DND-41 (cell line): ENCODE measurements at regions not wholly inside any gene's neighbourhood (a gene's known extent, or its start where the extent isn't known, plus 50 kb on each side); places are given as distances from the start of the nearest gene placed in this dataset.
"Not testable (repeated sequence)": the region's sequence is repeated elsewhere in the genome, so short reads cannot be mapped to it uniquely, and the experiment has no call there.

Experiments used
- ATAC-seq: fragments of 200-7000 bp; cut with Tn5 transposase; 3 replicates; pipeline ENCODE4 v1.9.1; 2021; ENCODE audit warnings: low read depth; ENCODE audit not compliant: insufficient read depth
- DNase-seq: peaks from one replicate; pipeline ENCODE4 v3.0.0-alpha.2; 2020
- H2AFZ ChIP-seq: 2 replicates; pipeline ENCODE4 v1.6.0; 2012; ENCODE audit warnings: low read depth, low read length
- H3K27ac ChIP-seq: 2 replicates; pipeline ENCODE4 v1.5.1; 2012; ENCODE audit warnings: low read length, inconsistent platforms
- H3K27me3 ChIP-seq: fragments of 200-600 bp; sonication (generic); 2 replicates; pipeline ENCODE4 v1.6.0; 2012; ENCODE audit warnings: low read length, mild to moderate bottlenecking, inconsistent platforms; ENCODE audit not compliant: insufficient read depth, poor library complexity
- H3K36me3 ChIP-seq: 2 replicates; pipeline ENCODE4 v1.5.1; 2012; ENCODE audit warnings: low read length, inconsistent platforms; ENCODE audit not compliant: insufficient read depth
- H3K4me1 ChIP-seq: 2 replicates; pipeline ENCODE4 v1.5.1; 2012; ENCODE audit warnings: mild to moderate bottlenecking, low read length; ENCODE audit not compliant: insufficient read depth
- H3K4me2 ChIP-seq: 2 replicates; pipeline ENCODE4 v1.6.0; 2012; ENCODE audit warnings: mild to moderate bottlenecking, moderate library complexity, low read length, inconsistent platforms; ENCODE audit not compliant: insufficient read depth
- H3K4me3 ChIP-seq, 2 experiments: fragments of 200-600 bp in 1 of 2; shearing (Covaris generic) in 1 of 2; 2 replicates each; pipeline ENCODE4 v1.5.1; 2012 to 2016; ENCODE audit warnings: inconsistent platforms in 2 of 2, low read length in 2 of 2, mild to moderate bottlenecking in 2 of 2, low read depth in 1 of 2, moderate library complexity in 1 of 2
- H3K79me2 ChIP-seq: 2 replicates; pipeline ENCODE4 v1.6.0; 2012; ENCODE audit warnings: low read length, inconsistent platforms; ENCODE audit not compliant: insufficient read depth
- H3K9ac ChIP-seq: 2 replicates; pipeline ENCODE4 v1.6.0; 2012; ENCODE audit warnings: low read depth, mild to moderate bottlenecking, inconsistent platforms, low read length, moderate library complexity
- H3K9me3 ChIP-seq: 2 replicates; pipeline ENCODE4 v1.5.1; 2012; ENCODE audit warnings: low read length, moderate library complexity, mild to moderate bottlenecking, inconsistent platforms; ENCODE audit not compliant: insufficient read depth, severe bottlenecking
- H4K20me1 ChIP-seq: 2 replicates; pipeline ENCODE4 v1.6.0; 2012; ENCODE audit warnings: low read length; ENCODE audit not compliant: insufficient read depth
- EZH2 ChIP-seq: IDR thresholded peaks from 3 replicates; pipeline ENCODE4 v1.6.1; 2012; ENCODE audit warnings: borderline replicate concordance, low read depth, mild to moderate bottlenecking, moderate library complexity, low read length, inconsistent platforms; ENCODE audit not compliant: severe bottlenecking
- TF ChIP-seq, protein P1 (sequence below): IDR thresholded peaks from 2 replicates; pipeline ENCODE4 v1.5.1; 2012; ENCODE audit warnings: borderline replicate concordance, low read length, moderate library complexity, mild to moderate bottlenecking; ENCODE audit not compliant: poor library complexity, severe bottlenecking; ENCODE audit errors: extremely low read depth

- H2AFZ ChIP-seq, result no peak overlapping the region
- TF ChIP-seq, protein P1, sequence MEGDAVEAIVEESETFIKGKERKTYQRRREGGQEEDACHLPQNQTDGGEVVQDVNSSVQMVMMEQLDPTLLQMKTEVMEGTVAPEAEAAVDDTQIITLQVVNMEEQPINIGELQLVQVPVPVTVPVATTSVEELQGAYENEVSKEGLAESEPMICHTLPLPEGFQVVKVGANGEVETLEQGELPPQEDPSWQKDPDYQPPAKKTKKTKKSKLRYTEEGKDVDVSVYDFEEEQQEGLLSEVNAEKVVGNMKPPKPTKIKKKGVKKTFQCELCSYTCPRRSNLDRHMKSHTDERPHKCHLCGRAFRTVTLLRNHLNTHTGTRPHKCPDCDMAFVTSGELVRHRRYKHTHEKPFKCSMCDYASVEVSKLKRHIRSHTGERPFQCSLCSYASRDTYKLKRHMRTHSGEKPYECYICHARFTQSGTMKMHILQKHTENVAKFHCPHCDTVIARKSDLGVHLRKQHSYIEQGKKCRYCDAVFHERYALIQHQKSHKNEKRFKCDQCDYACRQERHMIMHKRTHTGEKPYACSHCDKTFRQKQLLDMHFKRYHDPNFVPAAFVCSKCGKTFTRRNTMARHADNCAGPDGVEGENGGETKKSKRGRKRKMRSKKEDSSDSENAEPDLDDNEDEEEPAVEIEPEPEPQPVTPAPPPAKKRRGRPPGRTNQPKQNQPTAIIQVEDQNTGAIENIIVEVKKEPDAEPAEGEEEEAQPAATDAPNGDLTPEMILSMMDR, result no peak
- no peak for TF ChIP-seq EZH2
- H3K27me3 ChIP-seq, result no peaks in the 10 kb centered on the region
Measured at GRCh38 chr1:60841116-60842046, 241.0 kb upstream of the NFIA start.

DNA sequence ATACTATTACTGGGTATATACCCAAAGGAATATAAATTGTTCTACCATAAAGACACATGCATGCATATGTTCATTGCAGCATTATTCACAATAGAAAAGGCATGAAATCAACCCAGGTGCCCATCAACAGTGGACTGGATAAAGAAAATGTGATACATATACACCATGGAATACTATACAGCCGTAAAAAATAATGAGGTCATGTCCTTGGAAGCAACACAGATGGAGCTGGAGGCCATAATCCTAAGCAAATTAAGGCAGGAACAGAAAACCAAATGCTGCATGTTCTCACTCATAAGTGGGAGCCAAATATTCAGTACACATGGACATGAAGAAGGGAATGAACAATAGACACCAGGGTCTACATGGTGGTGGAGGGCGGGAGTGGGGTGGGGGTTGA is 241.9 kb upstream of the NFIA start:
- not testable (repeated sequence) for H3K4me1 ChIP-seq, H4K20me1 ChIP-seq, H3K9ac ChIP-seq, H3K36me3 ChIP-seq, H3K27ac ChIP-seq, H3K27me3 ChIP-seq, DNase-seq, H3K4me3 ChIP-seq, ATAC-seq, H3K79me2 ChIP-seq, H3K9me3 ChIP-seq, H3K4me2 ChIP-seq, H2AFZ ChIP-seq

More at GRCh38 chr1:60841116-60842046, 241.0 kb upstream of the NFIA start:
- Histone ChIP-seq H3K4me1 (no peaks in the 10 kb centered on the region), H3K4me2 (no peak overlapping the region), H3K36me3 (no peaks in the 10 kb centered on the region), H3K9ac (no peak overlapping the region), H3K27ac (no peak overlapping the region), H3K9me3 (no peaks in the 10 kb centered on the region), H3K4me3 (no peak overlapping the region), H3K79me2 (no peaks in the 10 kb centered on the region), H4K20me1 (no peaks in the 10 kb centered on the region)
- DNase-seq (no peak), ATAC-seq (no peak)

DNA sequence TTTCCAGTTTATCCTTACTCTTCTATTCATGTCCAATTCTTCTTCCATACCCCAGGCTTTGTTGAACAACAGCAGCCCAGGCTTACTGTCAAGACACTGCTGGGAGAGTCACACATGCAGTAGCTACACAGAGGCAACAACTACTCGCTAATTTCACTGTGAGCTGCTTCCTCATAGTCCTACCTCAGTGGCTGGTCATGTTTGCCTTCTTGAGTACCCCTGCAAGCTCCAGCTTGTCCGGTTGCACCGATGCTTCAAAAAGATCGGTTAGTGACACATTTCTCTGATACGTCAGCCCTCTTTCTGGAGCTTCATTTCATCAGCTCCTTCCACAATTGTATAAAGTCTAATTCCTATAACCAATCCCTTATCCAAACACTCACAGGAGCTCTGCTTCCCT is 246.7 kb upstream of the NFIA start:
- DNase-seq (no peak), ATAC-seq (no peak)
- H3K79me2 ChIP-seq, result no peaks in the 10 kb centered on the region
- no peak overlapping the region for H3K9ac ChIP-seq
- H3K27ac ChIP-seq, result no peak overlapping the region
- no peak overlapping the region for H2AFZ ChIP-seq
- no peak overlapping the region for H3K4me2 ChIP-seq
- H3K9me3 ChIP-seq, result no peaks in the 10 kb centered on the region
- H3K4me1 ChIP-seq, result no peaks in the 10 kb centered on the region
- no peak overlapping the region for H3K4me3 ChIP-seq
- no peak for TF ChIP-seq EZH2
- TF ChIP-seq, protein P1, result no peak
- peaks cover 3% of the 10 kb centered on the region for H3K27me3 ChIP-seq
- H4K20me1 ChIP-seq, result no peaks in the 10 kb centered on the region
- no peaks in the 10 kb centered on the region for H3K36me3 ChIP-seq

- Histone ChIP-seq H4K20me1 (no peaks in the 10 kb centered on the region), H3K9ac (no peak overlapping the region), H2AFZ (no peak overlapping the region), H3K4me2 (no peak overlapping the region), H3K79me2 (no peaks in the 10 kb centered on the region), H3K4me1 (no peaks in the 10 kb centered on the region), H3K4me3 (no peak overlapping the region), H3K27ac (no peak overlapping the region), H3K9me3 (no peaks in the 10 kb centered on the region), H3K36me3 (no peaks in the 10 kb centered on the region), H3K27me3 (peaks cover 3% of the 10 kb centered on the region)
- ATAC-seq (no peak), DNase-seq (no peak)
- no peak for TF ChIP-seq EZH2
- TF ChIP-seq, protein P1, result no peak
Measured at GRCh38 chr1:60833173-60833572, 249.2 kb upstream of the NFIA start.
